ENCODE measurements at regions not wholly inside any gene's neighbourhood (a gene's known extent, or its start where the extent isn't known, plus 50 kb on each side); places are given as distances from the start of the nearest gene placed in this dataset.

DNA sequence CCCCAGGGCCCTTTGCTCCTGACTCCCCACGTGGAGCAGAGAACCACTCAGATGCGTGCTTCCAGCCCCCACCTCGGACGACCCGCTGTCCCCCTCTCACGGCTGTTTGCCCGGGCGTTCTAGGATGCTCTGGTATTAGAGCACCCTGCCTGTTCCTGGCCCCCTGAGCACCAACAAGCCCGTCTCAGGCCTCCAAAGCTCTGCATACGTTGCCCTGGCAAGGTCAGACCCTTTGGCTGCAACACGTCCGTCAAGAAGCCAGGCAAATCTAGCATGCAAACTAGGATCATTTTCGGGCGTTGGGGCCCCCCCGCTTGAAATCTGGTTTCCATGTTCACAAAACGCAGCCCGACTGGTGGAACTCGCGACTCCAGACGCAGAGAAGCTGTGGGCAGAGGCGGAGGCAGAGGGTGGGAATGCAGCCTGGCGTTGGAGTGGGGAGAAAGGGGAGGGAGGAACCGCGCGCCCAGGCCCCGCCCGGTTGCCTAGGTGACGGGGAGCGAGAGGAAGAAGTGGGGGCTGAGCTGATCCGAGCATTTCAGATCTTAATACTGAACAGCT, 86.2 kb upstream of the PIAS1 start:
- POLR2A ChIA-PET (ENCODE audit: unreplicated experiment): no interaction called here
- intact Hi-C loops (cut with micrococcal nuclease): no loop called here
- DNase-seq (no peak), ATAC-seq (no peak)
- no peak overlapping the region for H3K9ac ChIP-seq (ENCODE audit: low read length)
- no peak overlapping the region for H3K4me2 ChIP-seq (ENCODE audit: low read length)
- TF ChIP-seq, protein P1, sequence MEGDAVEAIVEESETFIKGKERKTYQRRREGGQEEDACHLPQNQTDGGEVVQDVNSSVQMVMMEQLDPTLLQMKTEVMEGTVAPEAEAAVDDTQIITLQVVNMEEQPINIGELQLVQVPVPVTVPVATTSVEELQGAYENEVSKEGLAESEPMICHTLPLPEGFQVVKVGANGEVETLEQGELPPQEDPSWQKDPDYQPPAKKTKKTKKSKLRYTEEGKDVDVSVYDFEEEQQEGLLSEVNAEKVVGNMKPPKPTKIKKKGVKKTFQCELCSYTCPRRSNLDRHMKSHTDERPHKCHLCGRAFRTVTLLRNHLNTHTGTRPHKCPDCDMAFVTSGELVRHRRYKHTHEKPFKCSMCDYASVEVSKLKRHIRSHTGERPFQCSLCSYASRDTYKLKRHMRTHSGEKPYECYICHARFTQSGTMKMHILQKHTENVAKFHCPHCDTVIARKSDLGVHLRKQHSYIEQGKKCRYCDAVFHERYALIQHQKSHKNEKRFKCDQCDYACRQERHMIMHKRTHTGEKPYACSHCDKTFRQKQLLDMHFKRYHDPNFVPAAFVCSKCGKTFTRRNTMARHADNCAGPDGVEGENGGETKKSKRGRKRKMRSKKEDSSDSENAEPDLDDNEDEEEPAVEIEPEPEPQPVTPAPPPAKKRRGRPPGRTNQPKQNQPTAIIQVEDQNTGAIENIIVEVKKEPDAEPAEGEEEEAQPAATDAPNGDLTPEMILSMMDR (conservative IDR thresholded peaks at IDR 0.05; ENCODE audit: low read depth, low read length): no peak
- TF ChIP-seq EZH2phosphoT487 (IDR thresholded peaks at IDR 0.05; ENCODE audit: borderline replicate concordance, low read length) (no peak), EZH2 (IDR thresholded peaks at IDR 0.05; ENCODE audit: low read length, unreplicated experiment) (no peak)
- H2AFZ ChIP-seq (ENCODE audit: low read length): no peak overlapping the region
- no peaks in the 10 kb centered on the region for H3F3A ChIP-seq (ENCODE audit: low read length, unreplicated experiment)
- H3K79me2 ChIP-seq (ENCODE audit: low read length): no peaks in the 10 kb centered on the region
- H3K9me3 ChIP-seq (ENCODE audit: low read length): no peaks in the 10 kb centered on the region
- H3K36me3 ChIP-seq (ENCODE audit: low read depth, low read length): no peaks in the 10 kb centered on the region
- no peaks in the 10 kb centered on the region for H3K27me3 ChIP-seq (ENCODE audit: low read length)
- H3K9me2 ChIP-seq (replicated peaks; ENCODE audit: low read length): no peaks in the 10 kb centered on the region
- no peaks in the 10 kb centered on the region for H3K4me1 ChIP-seq (ENCODE audit: insufficient read depth, low read length)
- no TSS peak for BruUV-seq (replicated peaks)
- no peak overlapping the region for H3K4me3 ChIP-seq (ENCODE audit: low read length)
- no peaks in the 10 kb centered on the region for H4K20me1 ChIP-seq (ENCODE audit: low read length)
- no peak overlapping the region for H3K27ac ChIP-seq (ENCODE audit: low read length)
- CTCF ChIA-PET: no interaction called here

DNA sequence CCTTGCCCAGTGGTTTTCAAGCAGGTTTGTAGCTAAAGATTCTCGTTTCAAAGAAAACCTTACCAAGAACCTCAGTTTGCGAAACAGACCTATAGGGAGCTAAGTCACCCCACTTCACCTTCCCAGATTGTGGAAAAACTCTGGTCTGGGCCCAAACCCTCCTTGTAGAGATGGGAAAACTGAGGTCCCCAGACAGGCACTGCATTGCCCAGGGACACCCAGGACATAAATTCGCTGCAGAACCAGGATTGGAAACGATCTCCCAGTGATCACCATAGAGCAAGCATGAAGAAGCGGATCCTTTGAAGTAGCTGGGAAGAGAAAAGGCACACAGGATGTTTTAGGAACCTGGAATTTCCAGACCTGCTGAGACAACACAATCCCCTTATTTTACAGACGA, 85.6 kb upstream of the PIAS1 start:
- Histone ChIP-seq H2AFZ (ENCODE audit: low read length) (no peak overlapping the region), H4K20me1 (ENCODE audit: low read length) (no peaks in the 10 kb centered on the region), H3F3A (ENCODE audit: low read length, unreplicated experiment) (no peaks in the 10 kb centered on the region), H3K9me2 (replicated peaks; ENCODE audit: low read length) (no peaks in the 10 kb centered on the region), H3K4me1 (ENCODE audit: insufficient read depth, low read length) (no peaks in the 10 kb centered on the region), H3K36me3 (ENCODE audit: low read depth, low read length) (no peaks in the 10 kb centered on the region), H3K27me3 (ENCODE audit: low read length) (no peaks in the 10 kb centered on the region), H3K27ac (ENCODE audit: low read length) (no peak overlapping the region), H3K4me3 (ENCODE audit: low read length) (no peak overlapping the region), H3K79me2 (ENCODE audit: low read length) (no peaks in the 10 kb centered on the region), H3K9ac (ENCODE audit: low read length) (no peak overlapping the region), H3K4me2 (ENCODE audit: low read length) (no peak overlapping the region), H3K9me3 (ENCODE audit: low read length) (no peaks in the 10 kb centered on the region)
- intact Hi-C loops (cut with micrococcal nuclease): no loop called here
- ChIA-PET POLR2A (ENCODE audit: unreplicated experiment) (no interaction called here), CTCF (no interaction called here)
- no peak for ATAC-seq
- BruUV-seq (replicated peaks): no TSS peak
- TF ChIP-seq EZH2 (IDR thresholded peaks at IDR 0.05; ENCODE audit: low read length, unreplicated experiment) (no peak), EZH2phosphoT487 (IDR thresholded peaks at IDR 0.05; ENCODE audit: borderline replicate concordance, low read length) (no peak)
- TF ChIP-seq, protein P1 (conservative IDR thresholded peaks at IDR 0.05; ENCODE audit: low read depth, low read length): no peak
- no peak for DNase-seq

DNA sequence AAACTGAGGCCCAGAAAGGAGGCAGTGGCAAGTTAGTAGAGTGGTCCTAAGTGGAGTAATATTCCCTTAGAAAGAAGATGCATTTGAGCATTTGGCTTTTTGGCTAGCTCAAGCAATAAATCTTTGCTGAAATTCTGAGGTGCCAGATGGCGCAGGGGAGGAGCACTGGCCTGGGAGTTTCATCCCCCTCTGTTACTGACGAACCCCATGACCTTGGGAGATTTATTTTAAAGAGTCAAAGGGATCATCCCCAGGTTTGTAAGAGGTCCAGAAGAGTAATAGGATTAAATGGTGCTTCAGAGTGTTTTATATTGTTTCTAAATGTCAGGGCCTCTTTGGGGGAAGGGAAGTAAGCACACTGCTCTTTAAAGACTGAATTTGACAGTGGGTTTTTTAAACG, 85.1 kb upstream of the PIAS1 start:
- no TSS peak for BruUV-seq (replicated peaks)
- Histone ChIP-seq H2AFZ (ENCODE audit: low read length) (no peak overlapping the region), H3K36me3 (ENCODE audit: low read depth, low read length) (no peaks in the 10 kb centered on the region), H3K27ac (ENCODE audit: low read length) (no peak overlapping the region), H3K9me2 (replicated peaks; ENCODE audit: low read length) (no peaks in the 10 kb centered on the region), H3K79me2 (ENCODE audit: low read length) (no peaks in the 10 kb centered on the region), H3K4me3 (ENCODE audit: low read length) (no peak overlapping the region), H3F3A (ENCODE audit: low read length, unreplicated experiment) (no peaks in the 10 kb centered on the region), H4K20me1 (ENCODE audit: low read length) (no peaks in the 10 kb centered on the region), H3K9ac (ENCODE audit: low read length) (no peak overlapping the region), H3K4me1 (ENCODE audit: insufficient read depth, low read length) (no peaks in the 10 kb centered on the region), H3K27me3 (ENCODE audit: low read length) (no peaks in the 10 kb centered on the region), H3K9me3 (ENCODE audit: low read length) (no peaks in the 10 kb centered on the region), H3K4me2 (ENCODE audit: low read length) (no peak overlapping the region)
- no peak for TF ChIP-seq EZH2phosphoT487 (IDR thresholded peaks at IDR 0.05; ENCODE audit: borderline replicate concordance, low read length)
- no peak for TF ChIP-seq EZH2 (IDR thresholded peaks at IDR 0.05; ENCODE audit: low read length, unreplicated experiment)
- TF ChIP-seq, protein P1 (conservative IDR thresholded peaks at IDR 0.05; ENCODE audit: low read depth, low read length): no peak
- CTCF ChIA-PET: no interaction called here
- intact Hi-C loops (cut with micrococcal nuclease): no loop called here
- DNase-seq (no peak), ATAC-seq (no peak)
- POLR2A ChIA-PET (ENCODE audit: unreplicated experiment): no interaction called here
